GDM1 (cell line): ENCODE measurements at regions not wholly inside any gene's neighbourhood (a gene's known extent, or its start where the extent isn't known, plus 50 kb on each side); places are given as distances from the start of the nearest gene placed in this dataset.
"Not testable (repeated sequence)": the region's sequence is repeated elsewhere in the genome, so short reads cannot be mapped to it uniquely, and the experiment has no call there.

Experiments
- DNase-seq: peaks from one replicate; lab custom pipeline; 2025; lab: John Stamatoyannopoulos, UW

GRCh38 chr9:87041553-87042235, 94.4 kb upstream of the GAS1 start:
- not testable (repeated sequence) for DNase-seq

DNA sequence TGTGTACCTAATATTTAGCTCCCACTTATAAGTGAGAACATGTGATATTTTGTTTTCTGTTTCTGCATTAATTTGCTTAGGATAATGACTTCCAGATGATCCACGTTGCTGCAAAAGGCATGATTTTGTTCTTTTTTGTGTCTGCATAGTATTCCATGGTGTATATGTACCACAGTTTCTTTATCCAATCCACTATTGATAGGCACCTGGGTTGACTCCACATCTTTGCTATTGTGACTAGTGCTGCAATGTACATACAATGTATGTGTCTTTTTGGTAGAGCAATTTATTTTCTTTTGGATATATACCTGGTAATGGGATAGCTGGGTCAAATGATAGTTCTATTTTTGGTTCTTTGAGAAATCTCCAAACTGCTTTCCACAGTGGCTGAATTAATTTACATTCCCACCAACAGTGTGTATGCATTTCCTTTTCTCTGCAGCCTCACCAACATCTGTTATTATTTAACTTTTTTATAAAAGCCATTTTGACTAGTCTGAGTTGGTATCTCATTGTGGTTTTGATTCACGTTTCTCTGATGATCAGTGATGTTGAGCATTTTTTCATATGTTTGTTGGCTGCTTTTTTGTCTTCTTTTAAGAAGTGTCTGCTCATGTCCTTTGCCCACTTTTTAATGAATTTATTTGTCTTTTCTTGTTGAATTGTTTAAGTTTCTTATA, 102.8 kb upstream of the GAS1 start:
- DNase-seq, result not testable (repeated sequence)

GRCh38 chr9:87054999-87055686, 107.8 kb upstream of the GAS1 start:
- DNase-seq, result no peak

DNA sequence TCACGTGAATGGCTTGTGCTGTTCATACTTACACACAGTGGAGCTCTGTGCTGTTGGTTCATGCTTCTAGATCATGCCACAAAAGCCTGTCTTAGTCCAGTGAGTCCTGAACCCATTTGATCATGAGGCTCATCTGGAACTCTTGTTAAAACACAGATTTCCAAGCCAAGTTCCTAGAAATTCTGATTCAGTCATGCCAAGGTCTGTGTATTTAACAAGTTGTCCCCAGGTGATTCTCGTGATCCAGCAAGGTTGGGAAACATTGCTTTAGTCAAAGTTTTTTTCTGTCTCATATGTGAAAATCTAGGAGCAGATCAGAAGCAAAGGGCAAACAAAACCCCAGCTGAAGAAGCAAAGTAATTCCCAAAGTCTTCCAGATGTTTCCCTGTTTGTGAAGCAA, 112.5 kb upstream of the GAS1 start:
- no peak for DNase-seq

- DNase-seq, result no peak
Observed at GRCh38 chr9:87062746-87063145, 115.4 kb upstream of the GAS1 start.

- no peak for DNase-seq
Observed at GRCh38 chr9:87063246-87063645, 115.9 kb upstream of the GAS1 start.

- no peak for DNase-seq
Observed at GRCh38 chr9:87063871-87064270, 116.6 kb upstream of the GAS1 start.

DNA sequence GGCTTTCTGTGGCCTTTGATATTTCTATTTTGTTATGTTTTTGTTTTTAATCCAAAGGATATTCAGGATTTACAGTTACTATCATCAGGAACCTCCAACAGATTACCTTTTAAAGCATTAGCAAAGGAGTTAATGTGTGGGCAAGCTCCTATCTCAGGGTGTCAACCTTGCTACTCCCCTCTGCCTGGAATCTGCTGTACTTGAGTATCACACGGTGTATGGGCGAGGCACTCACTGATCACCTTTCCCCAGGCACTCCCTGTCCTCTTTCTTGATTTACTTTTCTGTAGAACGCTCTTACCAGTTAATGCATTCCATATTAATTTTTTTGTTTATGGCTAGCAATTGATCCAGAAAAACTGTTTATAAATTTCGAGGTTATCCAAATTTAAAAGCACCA, 117.0 kb upstream of the GAS1 start:
- DNase-seq, result no peak

- DNase-seq, result no peak
Observed at GRCh38 chr9:87065981-87066380, 118.7 kb upstream of the GAS1 start.

- no peak for DNase-seq
Observed at GRCh38 chr9:87067426-87067825, 120.1 kb upstream of the GAS1 start.

DNA sequence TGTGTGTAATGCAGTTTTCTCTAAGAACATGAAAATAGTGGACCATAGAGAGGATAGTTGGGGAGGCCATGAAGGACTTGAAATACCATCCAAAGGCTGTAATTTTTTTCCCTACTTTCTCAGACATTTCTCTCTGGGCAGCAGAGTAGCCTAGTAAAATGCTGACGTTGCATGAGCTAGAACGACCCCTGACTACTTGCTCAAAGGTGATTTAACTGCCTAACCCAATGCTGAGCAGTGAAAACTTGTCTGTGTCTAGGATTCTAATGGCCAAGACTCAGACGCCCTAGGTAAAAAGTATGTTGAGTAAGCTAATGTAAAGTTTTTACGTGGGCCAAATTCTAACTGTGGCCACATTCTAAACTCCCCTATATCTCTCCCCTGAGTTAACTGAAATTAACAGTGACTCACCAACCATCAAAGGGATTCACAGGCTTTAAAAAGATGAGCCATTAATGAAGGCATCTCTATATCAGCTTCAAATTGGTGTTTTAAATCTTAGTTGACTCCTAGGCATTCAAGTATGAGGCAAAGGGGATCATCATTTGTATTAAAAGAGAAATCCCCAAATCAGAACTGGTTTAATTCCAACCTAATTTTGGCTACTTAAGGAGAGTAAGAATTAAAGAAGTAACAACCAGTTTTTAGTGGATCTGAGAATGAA, 121.0 kb upstream of the GAS1 start:
- DNase-seq, result no peak

GRCh38 chr9:87069690-87070089, 122.4 kb upstream of the GAS1 start:
- DNase-seq, result no peak

DNA sequence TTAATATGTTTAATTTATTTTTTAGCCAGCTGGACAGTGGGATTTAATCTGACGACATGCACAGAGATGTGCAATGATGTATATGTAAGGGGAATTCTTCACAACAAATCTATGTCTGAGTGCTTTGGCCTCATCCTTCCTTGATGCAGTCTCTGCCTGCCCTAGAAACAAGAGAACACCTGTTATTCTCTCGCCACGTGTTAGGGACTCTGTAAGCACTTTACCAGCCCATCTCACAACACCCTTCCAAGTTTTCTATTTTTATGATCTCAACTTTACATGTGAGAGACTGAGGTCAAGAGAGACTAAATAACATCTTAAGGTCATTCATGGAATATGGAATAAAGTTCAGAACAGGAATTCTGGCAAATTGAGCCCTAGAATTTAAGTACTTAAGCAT, 123.0 kb upstream of the GAS1 start:
- no peak for DNase-seq

DNA sequence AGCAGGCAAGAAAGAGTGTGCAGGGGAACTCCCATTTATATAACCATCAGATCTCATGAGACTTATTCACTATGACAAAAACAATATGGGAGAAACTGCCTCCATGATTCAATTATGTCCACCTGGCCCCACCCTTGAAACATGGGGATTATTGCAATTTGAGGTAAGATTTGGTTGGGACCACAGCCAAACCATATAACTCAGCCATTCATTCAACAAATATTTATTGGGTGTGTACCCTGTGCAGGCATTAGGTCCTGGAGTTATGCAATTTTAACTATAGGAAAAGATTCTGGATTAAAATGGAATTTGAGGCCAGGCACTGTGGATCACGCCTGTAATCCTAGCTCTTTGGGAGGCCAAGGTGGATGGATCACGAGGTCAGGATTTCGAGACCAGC, 124.2 kb upstream of the GAS1 start:
- no peak for DNase-seq

DNA sequence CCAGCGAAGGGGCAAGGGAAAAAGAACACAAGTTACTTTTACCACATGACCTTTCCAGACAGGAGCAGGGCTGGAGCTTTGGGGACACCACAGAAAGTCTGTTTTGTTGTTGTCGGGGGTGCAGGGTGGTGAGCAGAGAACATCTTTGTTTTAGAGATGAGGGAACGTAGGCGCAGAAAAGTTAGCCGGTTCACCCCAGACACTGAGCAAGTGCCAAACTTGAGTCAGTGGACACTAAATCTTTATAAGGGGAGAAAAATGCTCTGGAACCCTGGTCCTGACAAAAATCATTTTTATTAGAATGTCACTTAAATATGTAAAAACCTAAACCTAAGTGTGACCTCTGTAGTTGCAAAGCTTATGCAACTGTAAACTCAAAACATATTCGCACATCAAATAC, 126.4 kb upstream of the GAS1 start:
- no peak for DNase-seq

DNA sequence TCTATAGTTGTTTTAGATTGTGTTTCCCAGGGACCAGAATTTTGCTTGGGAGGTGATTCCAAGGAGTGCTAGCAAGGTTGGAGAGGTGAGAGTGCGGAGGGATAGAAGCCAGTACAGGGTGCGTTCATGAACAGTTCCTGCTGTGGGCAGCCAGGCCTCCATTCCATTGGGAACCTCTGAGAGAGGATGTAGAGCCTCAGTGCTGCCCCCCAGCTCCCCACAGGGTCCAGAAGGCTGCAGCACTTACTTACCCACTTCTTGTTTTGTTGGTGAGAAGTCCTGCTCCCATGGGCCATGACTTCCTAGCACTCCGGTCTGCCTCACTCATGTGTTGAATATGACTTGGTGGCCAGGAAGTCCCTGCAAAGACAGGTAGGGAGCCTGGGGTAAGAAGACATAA, 128.2 kb upstream of the GAS1 start:
- DNase-seq, result no peak

- DNase-seq, result no peak
Observed at GRCh38 chr9:87076825-87077224, 129.5 kb upstream of the GAS1 start.

DNA sequence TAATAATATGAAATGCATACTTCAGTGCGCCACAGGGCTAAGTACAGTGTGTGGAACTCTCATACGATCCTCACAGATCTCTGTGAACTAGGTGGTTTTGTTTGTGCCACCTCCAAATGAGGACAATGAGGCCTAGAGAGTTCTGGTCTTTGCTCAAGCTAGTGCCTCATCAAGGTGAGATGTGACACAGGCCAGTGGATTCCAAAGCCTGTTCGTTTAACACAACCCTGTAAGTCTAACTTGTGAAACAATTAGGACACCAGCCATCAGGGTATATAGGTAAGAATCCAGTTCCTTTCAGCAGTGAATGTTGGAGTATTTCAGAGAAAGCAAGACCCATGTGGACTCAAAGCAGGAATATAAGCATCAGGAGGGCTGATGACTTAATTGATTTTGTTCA, 130.7 kb upstream of the GAS1 start:
- no peak for DNase-seq

DNA sequence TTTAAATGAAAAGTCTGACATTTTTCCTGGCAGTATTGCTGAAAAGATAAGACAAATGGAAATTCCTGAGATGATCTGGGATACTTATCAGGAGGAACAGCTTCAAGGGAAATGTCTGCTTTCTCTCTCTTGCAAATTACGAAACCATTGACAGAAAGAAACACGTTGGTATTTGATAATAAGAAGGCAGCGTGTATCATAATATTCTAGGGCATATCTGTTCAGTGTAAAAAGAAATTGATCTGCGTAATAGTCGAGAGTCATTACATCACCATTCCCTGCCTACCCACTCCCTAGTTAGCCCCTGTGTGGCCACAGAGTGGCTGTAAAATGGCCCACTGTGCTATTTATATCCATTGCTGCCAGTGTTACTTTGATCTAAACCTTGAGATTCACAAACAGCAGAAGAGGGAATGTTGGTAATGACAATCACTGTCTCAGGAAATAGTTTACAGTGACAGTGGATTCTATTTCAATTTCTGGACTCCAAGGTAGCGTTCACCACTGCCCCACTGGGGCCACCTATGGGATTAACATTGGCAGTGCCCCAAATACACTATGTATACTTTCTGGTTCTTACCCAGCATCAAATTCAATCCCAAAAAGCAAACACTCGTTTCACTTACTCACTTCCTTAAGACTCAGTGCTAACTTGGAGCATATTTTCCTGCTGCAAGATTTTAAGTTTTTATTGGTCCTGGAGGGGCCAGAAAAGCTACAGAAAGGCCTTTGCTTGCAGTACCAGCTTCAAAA, 133.4 kb upstream of the GAS1 start:
- DNase-seq, result no peak

GRCh38 chr9:87081503-87081902, 134.2 kb upstream of the GAS1 start:
- no peak for DNase-seq

DNA sequence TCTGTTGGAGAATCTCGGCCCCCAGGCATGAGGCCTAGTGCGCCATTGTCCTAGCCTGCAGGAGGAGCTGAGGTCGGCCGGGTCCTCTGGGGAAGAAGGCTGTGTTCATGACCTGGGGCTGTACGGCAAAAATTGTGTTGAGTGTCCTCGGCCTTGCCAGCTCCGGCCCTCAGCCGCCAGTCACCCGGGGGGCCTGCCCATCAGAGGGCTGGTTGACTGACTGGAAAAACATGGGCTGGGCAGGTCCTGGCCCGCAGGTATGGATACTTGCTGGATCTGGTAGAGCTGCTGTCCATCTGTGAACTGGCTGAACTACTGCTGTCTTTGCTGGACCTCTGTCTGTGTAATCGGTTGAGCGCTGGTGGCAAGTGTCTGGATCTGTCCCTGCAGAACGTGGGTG, 136.7 kb upstream of the GAS1 start:
- no peak for DNase-seq

DNA sequence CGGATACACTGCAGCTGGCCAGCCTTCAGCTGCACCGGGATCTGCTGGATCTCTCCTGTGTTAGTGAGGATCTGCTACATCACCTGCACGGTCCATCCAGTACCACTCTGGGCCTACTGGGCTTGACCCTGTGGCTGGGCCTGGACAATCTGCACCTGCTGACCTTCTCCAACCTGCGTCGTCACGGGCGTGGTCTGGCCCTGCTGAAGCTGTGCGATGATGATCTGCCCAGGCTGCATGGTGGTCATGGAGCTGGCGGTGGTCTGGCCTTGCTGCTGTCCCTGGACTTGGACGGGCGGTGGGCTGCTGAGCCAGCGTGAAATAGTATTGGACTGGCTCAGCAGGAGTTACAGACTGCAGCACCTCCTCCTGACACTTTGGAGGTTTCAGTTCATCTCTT, 137.1 kb upstream of the GAS1 start:
- no peak for DNase-seq
